Thymus (tissue), 11 donors: ENCODE measurements at regions not wholly inside any gene's neighbourhood (a gene's known extent, or its start where the extent isn't known, plus 50 kb on each side); places are given as distances from the start of the nearest gene placed in this dataset.
"Not testable (repeated sequence)": the region's sequence is repeated elsewhere in the genome, so short reads cannot be mapped to it uniquely, and the experiment has no call there.

Experiments used
- DNase-seq, 9 donors: peaks; one replicate each; pipeline ENCODE4 v3.0.0-alpha.2; 2013; ENCODE audit warnings: low spot score in 9 of 9, low read depth in 6 of 9, missing footprints in 1 of 9
- H3K27ac ChIP-seq, 2 donors: one replicate each; pipeline ENCODE4 v1.5.1; 2013; ENCODE audit warnings: control low read depth in 1 of 2, low read depth in 1 of 2, low read length in 1 of 2, mild to moderate bottlenecking in 1 of 2, moderate library complexity in 1 of 2
- H3K27me3 ChIP-seq, 2 donors: one replicate each; pipeline ENCODE4 v1.5.1; 2013; ENCODE audit warnings: low read length in 1 of 2; ENCODE audit not compliant: control insufficient read depth in 2 of 2, insufficient read depth in 1 of 2
- H3K36me3 ChIP-seq, 2 donors: one replicate each; pipeline ENCODE4 v1.5.1; 2013; ENCODE audit warnings: low read length in 1 of 2, mild to moderate bottlenecking in 1 of 2, moderate library complexity in 1 of 2; ENCODE audit not compliant: control insufficient read depth in 2 of 2, insufficient read depth in 2 of 2
- H3K4me1 ChIP-seq, 2 donors: one replicate each; pipeline ENCODE4 v1.5.1; 2013; ENCODE audit warnings: low read length in 2 of 2; ENCODE audit not compliant: control insufficient read depth in 2 of 2, insufficient read depth in 2 of 2
- H3K4me3 ChIP-seq, 2 donors: one replicate each; pipeline ENCODE4 v1.5.1; 2013; ENCODE audit warnings: low read length in 2 of 2, control low read depth in 1 of 2, mild to moderate bottlenecking in 1 of 2
- H3K9me3 ChIP-seq, 2 donors: one replicate each; pipeline ENCODE4 v1.5.1; 2013; ENCODE audit warnings: low read length in 1 of 2, mild to moderate bottlenecking in 1 of 2; ENCODE audit not compliant: control insufficient read depth in 2 of 2, insufficient read depth in 1 of 2
- WGBS: extraction: QIAGEN DNeasy Blood & Tissue Kit; methylation state at CpG from one replicate; pipeline ENCODE4 v1.1.7; 2013; 5-methylcytosine and 5-hydroxymethylcytosine counted together
- donor health status: healthy.

DNA sequence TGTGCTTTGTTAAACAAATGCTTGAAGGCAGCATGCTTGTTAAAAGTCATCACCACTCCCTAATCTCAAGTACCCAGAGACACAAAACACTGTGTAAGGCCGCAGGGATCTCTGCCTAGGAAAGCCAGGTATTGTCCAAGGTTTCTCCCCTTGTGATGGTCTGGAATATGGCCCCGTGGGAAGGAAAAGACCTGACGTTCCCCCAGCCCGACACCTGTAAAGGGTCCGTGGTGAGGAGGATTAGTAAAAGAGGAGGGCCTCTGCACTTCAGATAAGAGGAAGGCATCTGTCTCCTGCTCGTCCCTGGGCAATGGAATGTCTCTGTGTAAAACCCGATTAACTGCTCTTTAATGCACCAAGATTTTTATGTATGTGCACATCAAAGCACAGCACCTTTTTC, 49.9 kb upstream of the ZNF527 start:
- H3K27ac ChIP-seq, H3K4me1 ChIP-seq, H3K9me3 ChIP-seq, H3K27me3 ChIP-seq, H3K4me3 ChIP-seq, DNase-seq: not testable (repeated sequence)
- H3K36me3 ChIP-seq = peaks cover 0 to 10% of the 10 kb centered on the region in 2 donors
- WGBS = 95% methylated on average over 7 of the region's 7 CpGs
